ENCODE measurements at regions not wholly inside any gene's neighbourhood (a gene's known extent, or its start where the extent isn't known, plus 50 kb on each side); places are given as distances from the start of the nearest gene placed in this dataset.

DNA sequence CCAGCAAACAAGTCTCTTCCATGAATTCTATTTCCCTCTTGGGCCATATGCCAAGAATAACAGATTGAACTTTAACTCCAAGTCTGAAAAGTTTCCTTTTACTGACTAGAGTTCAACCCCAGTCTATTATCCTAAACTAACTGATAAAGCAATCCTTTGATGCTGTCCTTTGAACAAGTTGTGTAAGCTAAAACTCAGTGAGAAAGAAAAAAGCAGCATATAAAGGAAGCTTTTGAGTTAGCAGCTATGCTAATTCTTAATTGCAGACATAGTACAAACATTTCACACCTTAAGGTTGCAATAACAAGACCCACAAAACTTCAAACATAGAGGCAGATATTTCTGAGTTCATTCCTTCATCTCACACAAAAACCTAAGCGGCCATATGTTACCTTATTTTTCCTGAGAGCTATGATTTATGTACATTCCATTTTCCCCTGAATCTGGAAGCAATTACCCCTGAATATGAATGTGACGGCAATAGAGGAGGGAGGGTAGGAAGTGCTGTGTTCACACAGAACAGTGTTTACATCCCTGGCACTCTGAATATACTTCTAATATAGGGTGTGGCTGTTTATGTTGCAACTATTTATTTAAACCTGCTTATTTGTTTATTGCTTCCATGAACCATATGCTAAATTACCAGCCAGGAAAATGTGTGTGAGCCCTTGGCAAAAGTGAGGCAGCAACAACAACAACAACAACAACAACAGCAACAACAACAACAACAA lies 180.6 kb downstream of the IRS1 start:
- peak; percentile 30 for DNase-seq

DNA sequence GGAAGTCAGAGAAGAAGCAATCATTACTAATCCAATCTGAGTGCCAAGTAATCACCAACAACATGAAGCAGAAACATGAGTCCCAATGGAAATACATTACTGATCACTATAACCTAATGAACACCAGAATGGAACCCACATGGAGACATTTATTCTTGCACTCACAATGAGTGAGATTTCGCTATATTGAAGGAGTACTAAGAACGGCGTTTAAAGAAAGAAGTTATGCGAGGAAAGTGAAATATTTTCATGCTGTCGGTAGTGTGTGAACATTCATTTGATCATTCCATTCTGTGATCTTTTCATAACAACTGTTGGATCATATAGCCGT lies 181.1 kb downstream of the IRS1 start:
- no peak for DNase-seq

DNA sequence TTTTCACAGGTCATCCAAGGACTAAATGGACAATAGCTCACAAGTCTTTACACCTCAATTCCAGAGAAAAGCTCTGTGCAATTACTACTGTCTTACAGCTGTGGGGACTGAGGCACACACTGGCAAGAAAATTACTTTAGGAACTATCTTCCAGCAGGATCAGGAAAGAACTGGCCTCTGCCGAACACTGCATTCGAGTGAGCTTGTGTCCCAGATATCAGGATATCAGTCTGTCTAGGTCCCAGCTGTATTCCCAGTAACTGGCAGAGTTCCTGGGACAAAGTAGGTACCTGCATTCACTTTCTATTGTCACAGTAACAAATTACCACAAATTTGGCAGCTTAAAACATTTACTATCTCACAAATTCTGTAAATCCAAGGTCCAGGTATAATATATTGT lies 183.7 kb downstream of the IRS1 start:
- DNase-seq = no peak

DNA sequence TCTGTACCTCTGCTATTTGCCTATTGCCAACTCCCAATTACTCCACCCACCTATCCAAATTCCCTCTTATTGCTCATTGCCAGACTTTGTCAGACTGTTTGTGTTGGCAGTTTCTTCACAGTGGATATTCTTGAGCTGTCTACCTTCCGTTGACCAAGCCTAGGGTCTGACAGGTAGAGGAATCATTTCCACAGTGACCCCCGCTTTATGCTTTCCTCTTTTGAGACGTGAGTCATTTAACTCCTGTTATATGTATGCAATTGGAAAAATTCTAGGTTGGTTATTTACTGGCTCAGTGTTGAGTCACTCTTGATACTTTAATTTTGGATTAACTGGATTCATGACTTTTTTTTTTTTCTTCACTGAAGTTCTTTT lies 187.7 kb downstream of the IRS1 start:
- no peak for DNase-seq

DNA sequence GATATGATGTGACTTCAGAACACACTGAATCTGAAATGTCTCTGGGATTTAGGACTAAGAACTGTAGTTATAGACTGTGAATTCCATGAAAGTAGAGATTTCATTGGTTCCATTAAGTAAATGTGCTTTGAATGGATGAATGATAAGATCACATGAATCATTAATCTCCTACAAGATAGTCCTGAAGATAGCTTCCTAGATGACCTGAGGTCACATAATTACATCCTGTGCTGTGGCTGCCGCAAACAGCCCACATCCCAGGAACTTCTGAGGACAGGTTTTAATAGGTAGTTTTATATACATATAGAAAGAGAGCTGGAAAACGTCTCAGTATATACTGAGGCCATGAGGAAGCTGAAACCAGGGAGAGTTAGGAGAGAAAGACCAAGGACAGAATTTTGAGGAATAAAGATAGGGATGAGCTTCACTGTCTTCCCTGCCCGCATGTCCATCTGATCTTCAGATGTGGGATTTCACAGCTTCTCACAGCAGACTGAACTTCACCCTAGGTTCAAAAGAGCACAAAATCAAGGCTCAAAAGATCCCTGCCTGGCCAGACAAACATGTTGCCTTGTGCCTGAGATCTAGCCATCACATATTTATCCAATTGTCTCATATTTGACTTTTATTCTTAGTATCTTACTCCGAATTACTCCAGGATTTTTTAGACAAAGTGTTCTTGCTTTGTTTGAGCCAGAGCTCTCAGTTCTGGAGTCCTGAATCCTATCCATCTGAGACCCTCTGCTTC lies 188.2 kb downstream of the IRS1 start:
- no peak for DNase-seq

DNA sequence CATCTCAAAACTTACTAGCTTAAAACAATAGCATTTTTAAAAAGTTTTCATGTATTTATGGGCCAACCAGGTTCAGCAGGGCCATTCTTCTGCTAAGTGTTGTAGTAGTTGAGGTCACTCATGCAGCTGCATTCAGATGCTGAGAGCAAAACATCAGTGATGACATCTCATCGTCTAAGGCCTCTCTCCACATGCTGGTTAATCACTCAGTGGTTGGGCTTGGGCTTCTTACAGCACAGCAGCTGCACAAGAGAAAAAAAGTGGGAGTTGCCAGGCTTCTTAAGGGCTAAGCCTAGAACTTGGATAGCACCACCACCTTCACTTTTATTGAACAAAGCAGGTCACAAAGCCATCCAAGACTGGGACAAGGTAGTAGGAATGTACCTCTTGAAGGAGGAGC lies 190.3 kb downstream of the IRS1 start:
- no peak for DNase-seq

DNA sequence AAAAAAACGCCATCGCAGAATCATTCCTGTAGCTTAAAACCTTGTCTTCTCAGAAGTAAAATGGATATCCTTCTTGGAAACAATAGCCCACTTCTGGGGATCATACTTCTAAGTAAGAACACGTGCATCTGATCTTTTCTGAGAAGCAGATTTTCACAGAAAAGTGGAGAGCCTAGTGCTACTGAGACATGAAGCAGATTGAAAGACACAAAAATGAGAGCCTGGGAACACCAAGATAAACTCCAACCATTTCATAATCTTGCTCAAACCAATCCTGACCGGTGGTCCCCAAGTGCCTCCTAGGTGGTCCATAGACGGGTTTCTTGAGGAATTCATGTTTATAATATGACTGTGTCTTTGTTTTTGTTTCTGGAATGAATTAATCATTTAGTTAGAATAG lies 191.2 kb downstream of the IRS1 start:
- DNase-seq = no peak

DNA sequence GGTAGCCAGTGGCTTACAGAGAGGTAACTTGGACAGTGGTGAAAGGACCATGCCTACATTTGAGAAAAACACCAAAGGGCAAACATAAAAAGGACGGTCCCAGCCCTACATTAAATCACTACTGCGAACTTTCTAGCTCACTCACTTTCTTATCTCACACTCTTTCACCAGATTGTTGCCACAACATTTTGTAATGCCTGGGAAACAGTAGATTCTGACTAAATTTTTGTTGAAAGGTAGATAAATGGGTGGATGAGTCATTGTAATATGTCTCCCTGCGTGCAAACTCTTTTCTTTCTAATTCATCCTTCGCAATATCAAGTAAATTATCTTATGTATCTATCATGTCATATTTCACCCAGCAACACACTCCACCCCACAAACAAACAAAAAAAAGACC lies 192.2 kb downstream of the IRS1 start:
- DNase-seq = no peak

DNA sequence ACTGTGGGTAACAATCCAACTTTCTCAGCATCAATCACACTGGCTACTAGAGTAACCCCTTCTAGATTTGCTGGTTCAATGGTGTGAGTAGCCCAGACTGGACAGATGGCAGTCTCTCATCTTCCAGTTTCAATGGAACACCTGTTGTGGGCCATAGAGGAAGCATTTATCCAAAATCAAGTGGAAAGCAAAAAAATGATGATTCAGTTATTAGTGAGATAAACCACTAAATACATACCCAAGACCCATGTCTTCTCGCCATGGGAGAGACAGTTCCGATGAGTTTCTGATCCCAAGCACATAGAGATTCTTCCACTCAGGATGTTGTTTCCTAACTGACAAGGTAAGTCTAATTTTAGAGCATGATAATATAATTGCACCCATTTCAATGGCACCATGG lies 194.0 kb downstream of the IRS1 start:
- DNase-seq = no peak

DNA sequence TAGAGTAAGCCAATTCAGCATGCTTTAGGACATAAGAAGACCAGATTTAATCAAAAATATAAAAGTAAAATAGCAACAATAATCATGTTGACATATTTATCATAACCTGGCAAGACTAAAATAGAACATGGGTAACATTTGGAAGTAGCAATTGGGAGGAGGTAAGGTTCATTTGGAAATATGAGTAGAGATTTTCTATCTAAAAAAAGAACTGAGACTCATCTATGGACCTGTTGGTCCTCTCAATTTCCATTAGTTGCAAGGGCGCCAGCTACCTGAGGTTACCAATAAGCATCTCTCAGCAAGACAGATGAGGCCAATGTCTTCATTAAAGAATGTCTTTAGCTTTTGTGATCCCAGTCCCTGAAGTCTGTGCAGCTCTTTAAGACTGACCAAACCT lies 196.0 kb downstream of the IRS1 start:
- no peak for DNase-seq

DNA sequence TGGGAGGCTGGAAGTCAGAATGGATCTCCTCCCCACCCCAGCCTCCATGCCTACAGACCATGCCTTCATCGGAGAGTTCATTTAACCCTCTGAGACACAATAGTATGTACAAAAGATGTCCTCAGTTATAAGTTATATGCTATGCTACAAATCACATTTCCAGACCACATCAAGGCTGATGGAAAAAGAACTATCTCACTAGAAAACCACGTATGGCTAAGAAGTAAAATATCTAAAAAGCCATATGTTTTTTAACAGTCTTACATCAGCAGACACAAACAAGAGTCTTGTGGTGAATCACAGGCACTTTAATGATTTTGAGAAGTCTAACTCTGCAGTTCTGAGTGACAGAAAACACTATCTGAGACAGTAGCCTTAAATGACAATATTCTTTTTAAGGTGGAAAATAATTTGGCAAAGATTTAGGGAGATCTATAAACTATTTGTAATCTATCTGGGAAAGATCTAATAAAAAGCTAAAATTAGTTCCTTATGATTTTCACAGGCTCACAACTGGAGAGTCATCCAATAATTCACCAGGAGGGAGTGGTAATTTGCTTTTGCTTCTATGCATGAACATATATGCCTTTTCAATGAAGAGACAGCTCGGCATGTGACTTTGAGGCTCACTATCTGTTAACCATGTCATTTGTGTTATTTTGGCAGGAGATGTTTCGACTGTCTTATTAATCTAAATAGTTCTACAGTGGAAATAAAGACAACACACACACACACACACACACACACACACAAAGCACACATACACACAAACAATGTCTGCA lies 197.5 kb downstream of the IRS1 start:
- no peak for DNase-seq

DNA sequence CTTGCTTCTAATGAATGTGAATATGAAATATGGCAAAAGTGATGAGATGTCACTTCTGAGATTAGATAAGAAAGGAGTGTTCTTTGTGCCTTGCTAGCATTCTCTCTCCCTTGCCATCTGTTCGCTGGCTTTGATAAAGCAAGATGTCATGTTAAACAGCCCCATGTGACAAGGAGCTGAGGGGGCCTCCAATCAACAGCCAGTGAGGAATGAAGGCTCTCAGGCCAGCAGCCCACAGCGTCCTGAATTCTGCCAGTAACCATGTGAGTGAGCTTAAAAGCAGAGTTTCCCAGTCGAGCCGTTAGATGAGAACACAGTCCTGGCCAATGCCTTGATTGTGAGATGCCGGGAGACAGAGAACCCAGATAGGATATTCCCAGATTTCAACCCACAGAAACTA lies 198.8 kb downstream of the IRS1 start:
- peak; percentile 31 for DNase-seq

DNA sequence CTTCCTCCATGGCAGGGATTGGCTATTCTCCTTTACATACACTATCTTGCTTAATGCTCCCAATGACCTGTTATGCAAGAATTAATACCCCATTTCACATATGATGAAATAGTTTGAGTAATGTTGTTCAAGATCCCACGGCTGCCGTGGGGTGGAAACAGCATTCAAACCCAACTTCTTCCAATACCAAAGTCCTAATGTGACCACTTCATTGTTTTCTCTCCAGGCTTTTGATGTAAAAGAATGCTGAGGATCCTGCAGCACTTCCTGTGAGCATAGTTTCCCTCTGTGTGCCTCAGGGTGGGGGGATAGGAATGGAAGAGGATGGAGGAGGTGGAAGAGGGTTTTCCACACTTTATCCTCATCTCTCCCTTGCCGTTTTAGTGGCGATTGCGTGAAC lies 199.4 kb downstream of the IRS1 start:
- no peak for DNase-seq

DNA sequence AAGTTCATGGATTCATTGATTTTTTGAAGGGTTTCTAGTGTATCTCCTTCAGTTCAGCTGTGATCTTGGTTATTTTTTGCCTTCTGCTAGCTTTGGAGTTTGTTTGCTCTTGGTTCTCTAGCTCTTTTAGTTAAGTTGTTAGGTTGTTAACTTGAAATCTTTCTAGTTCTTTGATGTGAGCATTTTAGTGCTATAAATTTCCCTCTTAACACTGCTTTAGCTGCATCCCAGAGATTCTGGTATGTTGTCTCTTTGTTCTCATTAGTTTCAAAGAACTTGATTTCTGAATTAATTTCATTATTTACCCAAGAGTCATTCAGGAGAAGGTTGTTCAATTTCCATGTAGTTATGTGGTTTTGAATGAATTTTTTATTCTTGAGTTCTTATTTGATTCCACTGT lies 210.6 kb downstream of the IRS1 start:
- DNase-seq = no peak

DNA sequence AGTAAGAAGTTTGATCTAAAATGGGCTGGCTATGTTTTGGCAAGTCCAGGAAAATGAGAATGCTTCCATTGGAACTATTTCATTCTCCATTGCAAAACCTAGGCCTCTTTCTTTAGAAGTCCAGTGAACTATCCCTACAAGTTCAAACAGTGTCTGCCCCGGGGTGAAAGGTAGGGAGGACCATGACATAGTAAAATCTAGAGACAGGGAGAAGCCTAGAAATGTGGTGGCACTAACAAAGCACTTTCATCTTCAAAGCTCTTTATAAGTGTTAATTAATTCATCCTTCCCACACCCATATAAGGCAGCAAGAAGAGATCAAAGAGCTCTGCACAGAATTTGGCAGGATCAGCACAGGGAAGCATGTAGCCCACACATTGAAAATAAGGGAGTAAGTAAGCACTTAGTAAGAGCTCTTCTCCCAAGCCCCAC lies 214.5 kb downstream of the IRS1 start:
- no peak for DNase-seq

DNA sequence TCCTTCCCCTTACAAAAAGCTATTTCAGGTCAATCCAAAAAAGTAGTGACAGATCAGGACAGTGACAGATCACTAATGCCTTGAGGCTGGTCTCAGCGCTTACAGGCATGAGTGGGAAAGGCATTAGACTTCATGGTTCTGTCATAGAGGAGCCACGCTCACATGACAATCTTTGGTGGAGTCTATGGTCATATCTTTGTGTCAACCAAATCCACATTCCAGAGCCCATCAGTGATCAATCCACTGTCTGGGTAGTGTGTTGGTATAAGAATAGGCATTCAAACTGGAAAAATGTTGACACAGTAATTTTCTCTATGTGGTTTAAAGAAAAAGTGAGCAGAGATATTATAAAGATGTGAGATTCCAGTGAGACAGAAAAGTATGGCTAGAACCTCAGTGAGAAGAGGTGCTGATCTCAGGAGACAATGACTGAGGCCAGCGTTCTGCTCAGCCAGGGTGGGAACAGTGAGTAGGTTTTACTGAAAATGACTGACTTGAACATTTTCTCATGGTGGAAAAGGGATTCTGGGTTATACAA lies 215.0 kb downstream of the IRS1 start:
- DNase-seq = no peak

DNA sequence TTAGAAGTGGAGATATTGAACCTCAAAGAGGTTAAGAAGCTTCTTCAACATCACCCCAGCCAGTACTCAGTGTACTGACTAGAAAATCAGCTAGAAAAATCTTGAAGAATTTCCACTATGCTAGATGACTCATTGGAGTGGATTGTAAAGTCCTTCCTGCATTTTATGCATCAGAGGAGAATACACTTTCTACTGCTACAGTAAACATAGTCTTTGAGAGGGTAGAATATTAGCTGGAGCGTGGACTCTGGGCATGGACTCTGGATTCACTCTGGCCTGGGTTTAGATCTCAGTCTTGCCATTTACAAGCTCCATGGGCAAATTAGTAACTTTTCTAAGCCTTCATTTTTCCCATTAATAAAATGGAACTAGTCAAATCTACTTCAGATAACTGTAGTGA lies 215.9 kb downstream of the IRS1 start:
- no peak for DNase-seq

DNA sequence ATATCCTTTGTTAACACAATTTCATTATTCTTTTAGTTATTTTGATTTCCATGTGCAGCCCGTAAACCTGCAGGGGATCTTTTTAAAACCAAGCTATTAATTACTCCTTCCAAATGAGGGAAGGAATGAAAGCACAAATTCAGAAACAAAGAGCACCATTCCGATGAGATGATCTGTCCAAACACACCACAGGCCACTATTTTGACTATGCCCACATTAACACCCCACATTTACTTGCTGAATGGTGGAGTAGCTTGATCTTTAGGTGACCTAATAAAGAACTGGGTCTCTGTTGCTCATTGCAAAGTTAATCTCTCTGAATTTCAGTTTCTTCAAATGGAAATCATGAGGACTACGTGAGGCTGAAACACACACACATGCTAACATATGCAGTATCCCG lies 218.0 kb downstream of the IRS1 start:
- no peak for DNase-seq

DNA sequence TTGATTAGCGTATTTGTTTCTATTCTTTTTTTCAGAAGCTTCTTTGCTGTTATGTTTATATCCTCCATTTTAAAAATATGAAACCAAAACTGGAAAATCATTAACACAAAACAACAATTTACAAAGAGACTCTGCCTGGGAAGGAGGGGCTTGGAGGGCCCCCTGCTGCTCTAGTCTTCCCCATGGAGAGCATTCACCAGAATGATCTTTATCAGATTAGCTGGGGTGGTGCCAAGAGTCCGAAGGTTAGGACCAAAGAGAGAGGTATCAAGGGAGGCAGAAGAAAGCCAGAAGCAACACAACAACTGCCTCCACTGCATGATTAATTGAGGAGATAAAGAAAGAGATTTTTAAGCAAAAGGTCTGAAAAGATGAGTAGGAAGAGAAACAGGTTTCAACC lies 218.6 kb downstream of the IRS1 start:
- DNase-seq = no peak

DNA sequence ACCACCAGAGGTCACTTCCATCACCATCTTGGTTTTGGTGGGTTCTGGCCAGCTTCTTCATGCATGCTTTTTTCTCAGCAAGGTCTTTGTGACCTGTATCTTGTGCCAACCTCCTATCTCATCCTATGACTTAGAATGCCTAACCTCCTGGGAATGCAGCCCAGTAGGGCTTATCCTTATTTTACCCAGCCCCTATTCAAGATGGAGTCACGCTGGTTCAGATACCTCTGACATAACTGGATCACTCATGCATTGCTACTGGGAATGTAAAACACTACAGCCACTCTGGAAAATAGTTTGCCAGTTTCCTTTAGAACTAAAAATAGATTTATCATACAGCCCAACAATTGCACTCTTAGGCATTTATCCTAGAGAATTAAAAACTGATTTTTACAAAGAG lies 219.2 kb downstream of the IRS1 start:
- DNase-seq = no peak

DNA sequence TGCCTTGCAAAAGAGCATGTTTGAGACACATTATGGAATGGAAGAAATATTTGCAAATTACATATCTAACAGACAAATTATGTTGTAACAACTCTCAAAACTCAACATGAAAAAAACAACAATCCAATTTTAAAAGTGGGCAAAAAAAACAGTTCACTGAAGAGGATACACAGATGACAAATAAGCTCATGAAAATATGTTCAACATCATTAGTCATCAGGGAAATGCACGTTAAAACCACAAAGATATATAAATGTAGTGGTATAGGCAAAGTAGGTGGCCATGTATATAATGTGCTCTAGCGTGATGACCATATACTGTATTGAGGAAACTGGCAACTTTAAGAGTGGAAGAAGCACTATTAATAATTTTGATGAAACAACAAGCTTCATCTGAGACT lies 220.1 kb downstream of the IRS1 start:
- DNase-seq = no peak

DNA sequence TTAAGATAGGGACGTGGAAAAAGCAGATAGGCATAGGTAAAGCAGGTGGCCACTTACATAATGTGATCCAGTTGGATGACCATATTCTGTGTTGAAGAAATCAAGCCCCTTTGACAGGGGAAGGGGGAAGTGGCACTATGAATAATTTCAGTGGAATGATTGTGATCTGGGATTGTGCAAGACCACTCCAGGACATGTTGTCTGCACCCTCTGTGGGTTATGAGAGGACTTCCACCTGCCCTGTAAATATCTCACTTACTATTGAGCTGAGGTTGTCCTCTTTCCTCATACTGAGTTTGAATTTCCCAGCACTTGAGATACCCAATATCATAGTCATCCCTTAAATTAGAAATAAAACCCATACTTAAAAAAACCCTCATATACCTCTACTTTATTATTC lies 220.7 kb downstream of the IRS1 start:
- DNase-seq = no peak

DNA sequence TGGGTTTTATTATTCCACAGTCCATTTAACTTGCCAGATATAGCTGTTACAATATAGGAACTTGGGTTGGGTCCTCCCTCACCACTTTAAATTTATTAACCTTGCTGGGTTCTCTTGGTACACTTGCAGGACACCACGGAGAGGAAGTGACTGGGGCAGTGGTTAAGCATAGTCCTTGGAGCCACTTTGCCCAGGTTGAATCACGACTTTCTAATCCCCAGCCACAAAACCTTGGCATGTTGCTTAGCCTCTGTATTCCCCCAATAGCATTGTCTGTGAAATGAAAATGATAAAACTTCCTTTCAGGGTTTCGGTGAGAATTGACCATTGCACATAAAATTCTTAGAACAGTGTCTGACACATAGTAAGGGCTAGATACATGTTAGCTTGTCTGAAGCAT lies 221.2 kb downstream of the IRS1 start:
- no peak for DNase-seq

DNA sequence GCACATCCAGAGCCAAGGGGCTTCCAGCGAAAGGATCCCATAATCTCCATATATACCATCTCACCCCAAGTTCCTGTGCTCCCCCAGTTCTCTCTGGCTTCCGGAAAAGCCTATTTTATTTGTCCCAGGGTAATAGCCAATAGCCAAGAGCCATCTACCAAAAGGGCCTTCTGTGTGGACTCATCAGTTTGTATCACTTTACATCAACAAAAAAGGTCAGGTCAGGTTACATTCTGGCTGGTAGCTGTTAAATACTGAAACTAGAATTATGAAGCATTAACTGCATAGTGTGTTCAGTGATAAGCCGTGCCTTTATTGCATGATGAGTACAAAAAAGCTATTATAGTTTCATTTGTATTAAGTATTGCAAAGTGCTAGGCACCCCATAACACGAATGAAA lies 223.7 kb downstream of the IRS1 start:
- peak; percentile 16 for DNase-seq
